B cell (primary cell): ENCODE measurements at regions not wholly inside any gene's neighbourhood (a gene's known extent, or its start where the extent isn't known, plus 50 kb on each side); places are given as distances from the start of the nearest gene placed in this dataset.

ENCODE experiments used
- ATAC-seq: fragments of 200-7000 bp; cut with Tn5 transposase; one replicate; pipeline ENCODE4 v1.10.0; 2021; ENCODE audit warnings: low read depth, mild to moderate bottlenecking, moderate number of reproducible peaks, moderate library complexity
- CTCF ChIA-PET: fragments of 350-600 bp; sonication (Branson Sonifier 250); formaldehyde crosslinking; loops from one replicate; lab custom pipeline; 2021; ENCODE audit warnings: antibody characterized with exemption, inconsistent platforms; lab: Charles Lee
- POLR2A ChIA-PET: fragments of 350-600 bp; sonication (Branson Sonifier 250); formaldehyde crosslinking; loops from one replicate; lab custom pipeline; 2021; ENCODE audit warnings: antibody characterized with exemption; lab: Charles Lee
- DNase-seq: peaks from one replicate; pipeline ENCODE4 v3.0.0; 2013
- H2AFZ ChIP-seq: 2 replicates; pipeline ENCODE4 v1.6.1; 2012; ENCODE audit warnings: mild to moderate bottlenecking, low read depth, low read length; ENCODE audit not compliant: insufficient read depth, poor library complexity, severe bottlenecking
- H3K27ac ChIP-seq, 2 donors: 1 replicate in 1 of 2; 2 replicates in 1 of 2; pipeline ENCODE4 v1.5.1; 2012 to 2013; ENCODE audit warnings: low read length in 2 of 2, mild to moderate bottlenecking in 2 of 2, moderate library complexity in 1 of 2
- H3K27me3 ChIP-seq, 4 experiments: fragments of 200-600 bp in 1 of 4; sonication (generic) in 1 of 4; replicated peaks in 1 of 4; 1 replicate in 2 of 4; 2 replicates in 2 of 4; pipeline versions ENCODE4 v1.6.1 to v1.7.0; 2013 to 2016; ENCODE audit warnings: low read length in 3 of 4, mild to moderate bottlenecking in 2 of 4, mixed read lengths in 1 of 4, moderate library complexity in 1 of 4; ENCODE audit not compliant: insufficient read depth in 4 of 4, control insufficient read depth in 3 of 4; ENCODE audit errors: control extremely low read depth in 1 of 4
- H3K36me3 ChIP-seq, 2 experiments: replicated peaks in 1 of 2; 1 replicate in 1 of 2; 2 replicates in 1 of 2; pipeline versions ENCODE4 v1.6.1 to v1.7.1; 2013; ENCODE audit warnings: low read length in 1 of 2; ENCODE audit not compliant: insufficient read depth in 2 of 2, control insufficient read depth in 1 of 2; ENCODE audit errors: control extremely low read depth in 1 of 2, extremely low read depth in 1 of 2
- H3K4me1 ChIP-seq, 2 donors: fragments of 200-600 bp in 1 of 2; sonication (generic) in 1 of 2; 1 replicate in 1 of 2; 2 replicates in 1 of 2; pipeline versions ENCODE4 v1.5.1 to v1.6.1; 2013 to 2017; ENCODE audit warnings: low read length in 2 of 2; ENCODE audit not compliant: control insufficient read depth in 2 of 2, insufficient read depth in 2 of 2
- H3K4me2 ChIP-seq: replicated peaks from 2 replicates; pipeline ENCODE3; 2012; ENCODE audit warnings: mild to moderate bottlenecking, low read depth, low read length; ENCODE audit not compliant: poor library complexity, severe bottlenecking
- H3K4me3 ChIP-seq, 5 experiments: fragments of 200-600 bp in 1 of 5; sonication (generic) in 1 of 5; 1 replicate in 3 of 5; 2 replicates in 2 of 5; pipeline versions ENCODE4 v1.5.1 to v1.7.0; 2011 to 2016; ENCODE audit warnings: low read length in 4 of 5, mild to moderate bottlenecking in 4 of 5, low read depth in 2 of 5, control low read depth in 1 of 5, moderate library complexity in 1 of 5; ENCODE audit not compliant: insufficient read depth in 1 of 5; ENCODE audit errors: control extremely low read depth in 1 of 5, extremely low read depth in 1 of 5
- H3K79me2 ChIP-seq: fragments of 200-600 bp; sonication (generic); one replicate; pipeline ENCODE4 v1.6.0; 2016; ENCODE audit warnings: low read length; ENCODE audit not compliant: control insufficient read depth, insufficient read depth
- H3K9ac ChIP-seq: fragments of 200-600 bp; sonication (generic); 2 replicates; pipeline ENCODE4 v1.6.1; 2017; ENCODE audit warnings: mild to moderate bottlenecking, low read length, moderate library complexity
- H3K9me3 ChIP-seq, 3 donors: one replicate each; pipeline versions ENCODE4 v1.6.1 to v1.7.1; 2013; ENCODE audit warnings: low read length in 2 of 3; ENCODE audit not compliant: control insufficient read depth in 2 of 3, insufficient read depth in 1 of 3; ENCODE audit errors: control extremely low read depth in 1 of 3
- H4K20me1 ChIP-seq: 2 replicates; pipeline ENCODE4 v1.6.0; 2012; ENCODE audit warnings: mild to moderate bottlenecking, low read length; ENCODE audit not compliant: insufficient read depth, control insufficient read depth, poor library complexity, severe bottlenecking
- H3K27ac Mint-ChIP-seq: one replicate; pipeline ENCODE4 v1.8.0; 2021; ENCODE audit warnings: mixed read lengths
- H3K27me3 Mint-ChIP-seq: one replicate; pipeline ENCODE4 v1.8.0; 2021; ENCODE audit warnings: mixed read lengths
- H3K4me1 Mint-ChIP-seq: one replicate; pipeline ENCODE4 v1.8.0; 2021; ENCODE audit warnings: mixed read lengths
- H3K4me3 Mint-ChIP-seq: one replicate; pipeline ENCODE4 v1.8.0; 2021; ENCODE audit warnings: mixed read lengths
- H3K9me3 Mint-ChIP-seq: one replicate; pipeline ENCODE4 v1.8.0; 2022; ENCODE audit warnings: mixed read lengths; ENCODE audit not compliant: insufficient read depth
- EZH2 ChIP-seq: IDR thresholded peaks from 2 replicates; pipeline ENCODE4 v1.6.1; 2012; ENCODE audit warnings: borderline replicate concordance, low read depth, mild to moderate bottlenecking, moderate library complexity, low read length; ENCODE audit not compliant: insufficient read depth, poor library complexity, severe bottlenecking
- WGBS: methylation state at CpG from one replicate; pipeline ENCODE4 v1.1.5; 2013; ENCODE audit warnings: missing lambda C conversion rate; ENCODE audit not compliant: insufficient coverage; 5-methylcytosine and 5-hydroxymethylcytosine counted together
- intact Hi-C: fragments of 100-400 bp; cut with micrococcal nuclease; formaldehyde crosslinking; loops from one replicate; pipeline ENCODE4 v1.10.0; 2022
- TF ChIP-seq, protein P1 (sequence below): fragments of 200-600 bp; IDR thresholded peaks from one replicate; pipeline ENCODE4 v1.8.0; 2022; ENCODE audit warnings: antibody characterized with exemption, mild to moderate bottlenecking

DNA sequence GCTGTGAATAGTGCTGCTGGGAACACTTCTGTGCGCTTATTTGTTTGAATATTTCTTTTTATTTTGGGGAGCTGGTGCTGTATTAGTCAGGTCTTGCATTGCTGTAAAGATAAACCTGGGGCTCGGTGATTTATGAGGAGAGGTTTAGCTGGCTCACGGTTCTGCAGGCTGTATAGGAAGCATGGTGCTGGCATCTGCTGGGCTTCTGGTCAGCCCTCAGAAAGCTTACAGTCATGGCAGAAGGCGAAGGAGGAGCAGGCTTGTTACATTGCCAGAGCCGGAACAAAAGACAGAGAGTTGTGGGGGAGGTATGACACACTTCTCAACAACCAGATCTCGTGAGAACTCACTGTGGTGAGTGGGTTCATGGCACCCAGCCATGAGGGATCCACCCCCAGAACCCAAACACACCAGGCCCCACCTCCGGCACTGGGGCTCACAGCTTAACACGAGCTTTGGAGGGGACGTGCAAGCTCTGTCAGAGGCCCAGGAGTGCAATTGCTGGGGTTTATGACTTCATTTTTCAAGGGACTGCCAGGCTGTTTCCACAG lies 68.8 kb upstream of the GATA5 start:
- DNase-seq (no peak), ATAC-seq (no peak)
- no peak overlapping the region for H3K4me3 ChIP-seq
- H3K27ac ChIP-seq: no peak overlapping the region
- no peaks in the 10 kb centered on the region for H3K9me3 Mint-ChIP-seq
- no peak overlapping the region for H3K4me3 Mint-ChIP-seq
- H3K9me3 ChIP-seq: peaks cover 0 to 19% (median 0%) of the 10 kb centered on the region in 3 donors
- no peak overlapping the region for H3K4me2 ChIP-seq
- CTCF ChIA-PET: interaction anchor here (1.2 kb wide), 1 partner anchor 13 kb away, joined by 4 read pairs; no protein-coding TSS in a partner anchor
- no peak overlapping the region for H3K27ac Mint-ChIP-seq
- H3K27me3 ChIP-seq: peaks cover 0 to 19% (median 6%) of the 10 kb centered on the region in 4 experiments
- peaks cover 10% of the 10 kb centered on the region for H3K27me3 Mint-ChIP-seq
- H4K20me1 ChIP-seq: no peaks in the 10 kb centered on the region
- no peaks in the 10 kb centered on the region for H3K79me2 ChIP-seq
- POLR2A ChIA-PET: no interaction called here
- no peak overlapping the region for H3K9ac ChIP-seq
- intact Hi-C loops: no loop called here
- H3K4me1 Mint-ChIP-seq: no peaks in the 10 kb centered on the region
- H2AFZ ChIP-seq: no peak overlapping the region
- TF ChIP-seq, protein P1, sequence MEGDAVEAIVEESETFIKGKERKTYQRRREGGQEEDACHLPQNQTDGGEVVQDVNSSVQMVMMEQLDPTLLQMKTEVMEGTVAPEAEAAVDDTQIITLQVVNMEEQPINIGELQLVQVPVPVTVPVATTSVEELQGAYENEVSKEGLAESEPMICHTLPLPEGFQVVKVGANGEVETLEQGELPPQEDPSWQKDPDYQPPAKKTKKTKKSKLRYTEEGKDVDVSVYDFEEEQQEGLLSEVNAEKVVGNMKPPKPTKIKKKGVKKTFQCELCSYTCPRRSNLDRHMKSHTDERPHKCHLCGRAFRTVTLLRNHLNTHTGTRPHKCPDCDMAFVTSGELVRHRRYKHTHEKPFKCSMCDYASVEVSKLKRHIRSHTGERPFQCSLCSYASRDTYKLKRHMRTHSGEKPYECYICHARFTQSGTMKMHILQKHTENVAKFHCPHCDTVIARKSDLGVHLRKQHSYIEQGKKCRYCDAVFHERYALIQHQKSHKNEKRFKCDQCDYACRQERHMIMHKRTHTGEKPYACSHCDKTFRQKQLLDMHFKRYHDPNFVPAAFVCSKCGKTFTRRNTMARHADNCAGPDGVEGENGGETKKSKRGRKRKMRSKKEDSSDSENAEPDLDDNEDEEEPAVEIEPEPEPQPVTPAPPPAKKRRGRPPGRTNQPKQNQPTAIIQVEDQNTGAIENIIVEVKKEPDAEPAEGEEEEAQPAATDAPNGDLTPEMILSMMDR: no peak
- no peak for TF ChIP-seq EZH2
- WGBS: 92% methylated on average over 6 of the region's 9 CpGs
- no peaks in the 10 kb centered on the region for H3K36me3 ChIP-seq
- no peaks in the 10 kb centered on the region for H3K4me1 ChIP-seq

DNA sequence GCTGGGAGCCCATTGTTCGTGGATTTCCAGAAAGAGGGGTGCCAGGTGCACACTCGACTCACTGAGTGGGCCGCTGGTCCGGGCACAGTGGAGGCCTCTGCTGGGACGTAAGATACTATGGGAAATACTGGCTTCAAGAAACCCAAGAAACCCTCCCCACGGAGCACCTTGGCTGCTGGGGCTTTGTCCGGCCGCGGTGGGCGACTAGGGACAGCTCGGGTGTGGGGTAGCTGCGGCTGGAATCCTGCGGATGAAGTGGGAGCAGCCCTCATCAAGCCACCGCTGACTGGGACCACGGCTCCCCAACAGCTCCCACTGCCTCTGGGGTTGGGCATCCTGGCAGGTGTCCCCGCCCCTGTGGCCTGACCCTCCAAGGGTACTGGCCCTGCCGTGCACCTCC lies 69.5 kb upstream of the GATA5 start:
- no peak overlapping the region for H3K27ac ChIP-seq
- Mint-ChIP-seq H3K9me3 (no peaks in the 10 kb centered on the region), H3K4me3 (no peak overlapping the region), H3K27me3 (peaks cover 10% of the 10 kb centered on the region), H3K4me1 (no peaks in the 10 kb centered on the region), H3K27ac (no peak overlapping the region)
- 93% methylated on average over 17 of the region's 17 CpGs for WGBS
- H3K27me3 ChIP-seq: peaks cover 0 to 26% (median 7%) of the 10 kb centered on the region in 4 experiments
- no peak overlapping the region for H3K4me2 ChIP-seq
- ATAC-seq (no peak), DNase-seq (no peak)
- TF ChIP-seq, protein P1: no peak
- no peak for TF ChIP-seq EZH2
- peaks cover 0 to 3% of the 10 kb centered on the region in 2 donors for H3K4me1 ChIP-seq
- H2AFZ ChIP-seq: no peak overlapping the region
- H3K9me3 ChIP-seq: peaks cover 0 to 21% (median 0%) of the 10 kb centered on the region in 3 donors
- no peak overlapping the region for H3K9ac ChIP-seq
- H3K79me2 ChIP-seq: no peaks in the 10 kb centered on the region
- intact Hi-C loops: no loop called here
- no peaks in the 10 kb centered on the region for H4K20me1 ChIP-seq
- ChIA-PET POLR2A (no interaction called here), CTCF (interaction anchor here (1.2 kb wide), 1 partner anchor 14 kb away, joined by 4 read pairs; no protein-coding TSS in a partner anchor)
- H3K36me3 ChIP-seq: no peaks in the 10 kb centered on the region
- no peak overlapping the region for H3K4me3 ChIP-seq
